NCI-H345 (cell line): ENCODE measurements at regions not wholly inside any gene's neighbourhood (a gene's known extent, or its start where the extent isn't known, plus 50 kb on each side); places are given as distances from the start of the nearest gene placed in this dataset.
A peak's percentile ranks its signal among the peaks of the same experiment; 100 is the strongest.
"Not testable (repeated sequence)": the region's sequence is repeated elsewhere in the genome, so short reads cannot be mapped to it uniquely, and the experiment has no call there.

Source experiments
- DNase-seq: peaks from one replicate; lab custom pipeline; 2025; lab: John Stamatoyannopoulos, UW

DNA sequence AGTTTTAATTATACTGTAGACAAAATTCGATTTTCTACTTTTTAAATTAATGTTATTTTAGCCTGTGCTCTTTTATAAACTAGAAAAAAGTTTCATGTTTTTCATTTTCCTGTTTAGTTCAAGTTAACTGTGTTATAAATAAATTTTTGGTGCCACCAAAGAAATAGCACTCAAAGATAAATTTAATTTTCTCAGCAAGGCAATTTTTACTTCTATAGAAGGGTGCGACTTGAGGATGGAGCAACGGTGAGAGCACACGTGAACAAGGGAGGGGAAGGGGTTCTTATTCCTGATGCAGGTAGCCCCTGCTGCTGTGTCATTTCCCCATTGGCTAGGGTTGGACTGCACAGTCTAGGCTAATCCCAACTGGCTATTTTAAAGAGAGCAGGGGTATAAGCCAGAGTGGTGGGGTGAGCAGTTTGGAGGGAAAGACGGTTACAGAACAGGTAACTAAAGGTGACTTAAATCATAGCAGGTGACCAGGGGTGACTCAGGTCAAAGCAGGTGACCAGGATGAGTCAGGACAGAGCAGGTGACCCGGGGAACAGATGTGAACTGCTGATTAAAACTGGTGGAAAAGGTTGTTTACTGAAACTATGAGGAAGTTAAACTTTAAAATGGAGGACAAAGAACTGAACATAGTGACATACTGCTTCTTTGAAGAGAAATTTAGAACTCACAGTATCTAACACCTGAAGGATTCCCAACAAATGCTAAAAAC lies 104.6 kb upstream of the GPBP1 start:
- no peak for DNase-seq

DNA sequence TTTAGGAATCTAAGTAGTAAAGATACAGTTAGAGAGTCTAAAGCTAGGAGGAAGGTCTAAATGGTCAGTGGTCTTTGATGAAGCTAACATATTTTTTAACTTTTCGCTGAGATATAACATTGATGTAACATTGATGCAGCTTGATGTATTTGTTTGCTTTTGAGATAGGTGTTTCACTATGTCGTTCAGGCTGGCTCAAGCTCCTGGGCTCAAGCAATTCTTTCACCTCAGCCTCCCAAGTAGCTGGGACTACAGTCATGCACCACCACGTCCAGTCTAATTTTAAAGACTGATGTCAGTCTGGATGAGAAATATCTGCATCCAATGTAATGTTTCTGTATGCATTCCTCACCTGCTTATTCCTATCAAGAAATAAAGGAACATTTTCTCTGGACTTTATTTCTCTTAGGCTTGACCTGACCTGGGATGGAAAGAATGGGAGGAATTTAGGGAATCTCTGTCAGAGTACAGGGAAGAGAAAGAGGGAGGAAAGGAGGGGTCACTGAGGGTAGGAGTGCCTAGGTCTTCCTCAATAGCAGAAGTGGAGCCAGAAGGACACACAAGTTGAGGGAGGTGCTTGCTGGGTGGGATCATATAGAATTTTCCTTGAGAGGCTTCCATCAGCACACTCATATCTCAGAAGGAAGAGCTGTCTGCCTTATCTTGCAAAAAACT lies 101.5 kb upstream of the GPBP1 start:
- DNase-seq = no peak

DNA sequence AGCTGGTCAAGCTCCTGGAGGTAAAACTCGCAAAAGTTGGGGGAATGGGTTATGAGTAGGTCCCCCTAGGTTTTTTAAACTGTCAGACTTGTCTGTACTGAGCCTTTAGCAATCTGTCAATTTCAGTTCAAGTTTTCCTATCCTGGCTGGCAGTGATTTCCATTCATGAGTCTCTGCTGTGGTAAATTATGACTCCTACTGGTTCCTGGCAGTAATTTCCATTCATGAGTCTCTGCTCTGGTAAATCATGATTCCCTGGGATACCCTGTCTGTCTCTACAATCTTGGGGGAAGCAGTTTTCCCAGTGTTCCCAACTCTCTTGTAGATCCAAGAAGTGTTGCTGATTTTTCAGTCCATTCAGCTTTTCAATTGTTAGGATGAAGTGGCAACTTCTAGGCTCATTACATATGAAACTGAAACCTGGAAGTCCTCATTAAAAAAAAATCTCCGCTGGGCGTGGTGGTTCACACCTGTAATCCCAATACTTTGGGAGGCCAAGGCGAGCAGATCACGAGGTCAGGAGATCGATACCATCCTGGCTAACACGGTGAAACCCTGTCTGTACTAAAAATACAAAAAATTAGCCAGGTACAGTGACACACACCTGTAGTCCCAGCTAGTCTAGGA lies 91.3 kb upstream of the GPBP1 start:
- DNase-seq = peak; percentile 2

DNA sequence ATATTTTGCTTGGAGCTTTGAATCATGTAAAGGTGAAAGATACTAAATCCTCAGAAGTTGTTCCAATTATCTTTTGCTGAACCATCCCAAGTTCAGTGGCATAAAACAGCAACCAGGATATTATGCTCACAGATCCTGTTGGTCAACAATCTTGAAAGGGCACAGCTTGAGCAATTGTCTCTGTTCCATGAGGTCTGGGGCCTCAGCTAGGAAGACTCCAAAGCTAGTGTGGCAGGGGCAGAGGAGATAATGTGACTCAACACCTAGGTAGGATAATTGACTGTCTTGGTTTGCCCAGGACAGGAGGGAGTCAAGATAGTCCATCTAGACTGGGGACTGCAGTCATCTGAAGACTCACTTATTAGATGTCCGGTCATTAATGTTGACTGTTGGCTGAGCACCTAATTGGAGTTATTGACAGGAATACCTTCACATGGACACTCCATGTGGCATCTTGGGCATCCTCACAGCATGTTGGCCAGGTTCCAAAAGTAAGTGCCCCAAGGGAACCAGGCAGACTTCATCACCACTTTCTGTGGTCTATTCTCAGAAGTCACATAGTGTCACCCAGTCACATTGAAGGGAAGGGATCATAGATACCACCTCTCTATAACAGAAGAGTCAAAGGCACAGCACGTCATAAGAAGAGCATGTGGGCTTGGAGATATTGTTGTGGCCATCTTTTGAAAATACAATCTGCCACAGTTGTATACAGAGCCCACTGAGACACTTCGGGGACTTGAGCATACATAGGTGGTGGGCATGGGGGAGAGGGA lies 88.4 kb upstream of the GPBP1 start:
- DNase-seq = no peak

DNA sequence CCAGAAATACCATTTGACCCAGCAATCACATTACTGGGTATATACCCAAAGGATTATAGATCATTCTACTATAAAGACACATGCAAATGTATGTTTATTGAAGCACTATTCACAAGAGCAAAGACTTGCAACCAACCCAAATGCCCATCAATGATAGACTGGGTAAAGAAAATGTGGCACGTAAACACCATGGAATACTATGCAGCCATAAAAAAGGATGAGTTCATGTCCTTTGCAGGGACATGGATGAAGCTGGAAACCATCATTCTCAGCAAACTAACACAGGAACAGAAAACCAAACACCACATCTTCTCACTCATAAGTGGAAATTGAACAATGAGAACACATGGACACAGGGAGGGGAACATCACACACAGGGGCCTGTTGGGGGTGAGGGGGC lies 85.9 kb upstream of the GPBP1 start:
- DNase-seq = not testable (repeated sequence)

DNA sequence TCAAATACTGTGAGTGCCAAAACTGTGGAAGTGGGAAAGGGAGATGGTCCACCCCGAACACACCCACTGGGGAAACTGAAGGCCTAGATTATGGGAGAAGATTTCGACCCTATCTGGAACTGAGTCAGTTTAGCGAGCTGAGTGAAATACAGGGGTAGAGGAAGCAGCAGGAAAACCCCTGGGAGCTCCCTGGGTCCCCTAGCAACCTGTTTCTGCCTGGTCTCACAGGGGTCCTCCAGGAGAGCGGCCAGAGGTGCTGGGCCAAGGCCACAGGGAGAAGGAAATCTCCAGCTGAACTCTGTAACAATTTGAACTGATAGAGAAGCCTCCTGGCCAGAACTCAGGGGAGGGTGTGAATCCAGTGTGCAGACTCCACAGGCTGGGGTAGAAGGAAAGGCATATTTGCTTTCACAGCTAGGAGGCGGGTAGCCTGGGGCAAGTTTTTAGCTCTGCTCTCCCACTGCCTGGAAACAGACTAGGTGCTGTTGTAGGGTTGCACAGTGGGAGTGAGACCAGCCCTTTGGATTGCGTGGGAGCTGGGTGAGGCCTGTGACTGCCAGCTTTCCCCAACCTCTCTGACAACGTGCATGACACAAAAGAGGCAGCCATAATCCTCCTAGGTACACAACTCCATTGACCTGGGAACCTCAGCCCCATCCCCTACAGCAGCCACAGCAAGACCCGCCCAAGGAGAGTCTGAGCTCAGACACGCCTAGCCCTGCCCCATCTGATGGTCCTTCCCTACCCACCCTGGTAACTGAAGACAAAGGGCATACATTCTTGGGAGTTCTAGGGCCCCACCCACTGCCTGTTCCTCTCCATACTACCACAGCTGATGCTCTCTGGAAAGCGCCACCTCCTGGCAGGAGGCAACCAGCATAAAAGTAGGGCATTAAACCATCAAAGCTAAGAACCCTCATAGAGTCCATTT lies 78.8 kb upstream of the GPBP1 start:
- DNase-seq = no peak

DNA sequence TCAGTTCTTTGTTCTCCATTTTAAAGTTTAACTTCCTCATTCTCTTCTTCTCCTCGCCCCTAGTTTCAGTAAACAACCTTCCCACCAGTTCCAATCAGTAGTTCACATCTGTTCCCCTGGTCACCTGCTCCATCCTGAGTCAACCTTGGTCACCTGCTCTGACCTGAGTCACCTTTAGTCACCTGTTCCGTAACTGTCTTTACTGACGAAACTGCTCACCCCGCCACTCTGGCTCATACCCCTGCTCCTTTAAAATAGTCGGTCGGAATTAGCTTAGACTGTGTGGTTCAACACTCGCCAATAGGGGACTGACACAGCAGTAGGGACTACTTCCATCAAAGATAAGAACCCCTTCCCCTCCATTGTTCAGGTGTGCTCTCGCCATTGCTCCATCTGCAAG lies 76.3 kb upstream of the GPBP1 start:
- no peak for DNase-seq

DNA sequence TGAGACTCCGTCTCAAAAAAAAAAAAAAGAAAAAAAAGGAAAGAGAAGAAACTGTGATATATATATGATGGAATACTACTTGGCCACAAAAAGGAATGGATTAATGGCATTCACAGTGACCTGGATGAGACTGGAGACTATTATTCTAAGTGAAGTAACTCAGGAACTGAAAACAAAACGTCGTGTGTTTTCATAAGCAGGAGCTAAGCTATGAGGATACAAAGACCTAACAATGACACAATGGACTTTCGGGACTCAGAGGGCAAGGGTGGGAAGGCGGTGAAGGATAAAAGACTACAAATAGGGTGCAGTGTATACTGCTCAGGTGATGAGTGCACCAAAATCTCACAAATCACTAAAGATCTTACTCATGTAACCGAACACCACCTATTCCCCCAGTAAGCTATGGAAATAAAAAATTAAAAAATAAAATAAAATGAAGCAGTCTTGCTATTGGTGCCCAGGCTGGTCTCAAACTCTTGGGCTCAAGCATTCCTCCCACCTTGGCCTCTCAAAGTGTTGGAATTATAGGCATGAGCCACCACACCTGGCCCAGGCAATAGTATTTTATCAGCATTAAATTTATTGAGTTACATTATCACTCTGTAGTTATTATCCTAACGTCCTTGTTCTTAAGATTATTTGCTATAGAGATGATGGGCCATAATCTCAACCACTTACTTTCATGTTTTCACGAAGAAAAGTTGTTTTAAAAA lies 71.5 kb upstream of the GPBP1 start:
- no peak for DNase-seq

DNA sequence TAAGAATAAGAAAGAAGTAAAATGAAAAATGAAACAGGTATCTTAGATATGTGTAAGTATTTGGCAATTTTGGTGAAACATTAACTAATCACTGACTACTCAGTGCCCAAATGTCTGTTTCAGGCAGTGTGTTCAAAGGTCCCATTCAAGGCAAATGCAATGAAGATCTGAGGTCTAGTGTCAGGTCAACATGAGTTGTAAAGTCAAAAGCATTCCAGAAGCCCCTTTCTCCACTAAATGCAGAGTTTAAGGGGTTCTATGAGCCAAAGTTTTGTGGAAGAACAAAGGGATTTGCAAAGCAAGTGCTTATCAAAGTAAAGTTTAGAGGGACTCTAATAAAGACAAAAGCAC lies 71.0 kb upstream of the GPBP1 start:
- DNase-seq = no peak

DNA sequence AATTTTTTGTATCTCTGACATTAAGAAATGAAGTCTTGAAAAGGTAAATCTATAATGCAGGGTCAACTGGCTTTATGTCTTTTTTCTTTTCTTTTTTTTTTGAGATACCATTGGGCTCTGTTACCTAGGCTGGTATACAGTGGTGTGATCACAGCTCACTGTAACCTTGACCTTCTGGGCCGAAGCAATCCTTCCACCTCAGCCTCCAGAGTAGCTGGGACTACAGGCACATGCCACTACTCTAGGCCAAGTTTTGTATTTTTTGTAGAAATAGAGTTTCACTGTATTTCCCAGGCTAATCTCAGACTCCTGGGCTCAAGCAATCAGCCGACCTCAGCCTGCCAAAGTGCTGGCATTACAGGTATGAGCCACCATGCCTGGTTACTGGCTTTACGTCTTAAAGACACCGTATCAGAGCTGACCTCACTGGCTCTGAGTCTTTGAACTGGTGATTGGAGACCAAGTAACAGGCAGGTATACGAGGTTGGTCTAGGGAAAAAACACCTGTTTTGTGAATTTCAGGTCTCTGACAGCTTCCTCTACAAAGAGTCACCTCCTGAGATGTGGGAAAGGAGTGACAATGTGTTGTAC lies 70.4 kb upstream of the GPBP1 start:
- no peak for DNase-seq

DNA sequence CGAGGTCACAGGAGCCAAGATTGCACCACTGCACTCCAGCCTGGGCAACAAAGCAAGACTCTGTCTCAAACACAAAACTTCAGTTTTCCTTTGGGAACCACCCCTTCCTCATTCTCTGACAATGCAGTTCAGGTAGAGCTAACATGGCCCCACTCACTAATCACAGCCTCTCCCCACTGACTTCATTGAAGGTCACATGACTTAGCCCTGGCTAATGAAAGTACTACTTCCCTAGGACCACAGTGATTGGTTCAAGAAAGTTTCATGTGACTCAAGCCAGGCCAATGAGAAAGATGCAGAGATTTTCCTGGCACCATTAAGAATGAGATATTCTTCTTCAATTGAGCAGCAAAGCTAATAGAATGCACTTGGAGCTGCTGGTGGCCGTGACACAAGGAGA lies 67.2 kb upstream of the GPBP1 start:
- no peak for DNase-seq

DNA sequence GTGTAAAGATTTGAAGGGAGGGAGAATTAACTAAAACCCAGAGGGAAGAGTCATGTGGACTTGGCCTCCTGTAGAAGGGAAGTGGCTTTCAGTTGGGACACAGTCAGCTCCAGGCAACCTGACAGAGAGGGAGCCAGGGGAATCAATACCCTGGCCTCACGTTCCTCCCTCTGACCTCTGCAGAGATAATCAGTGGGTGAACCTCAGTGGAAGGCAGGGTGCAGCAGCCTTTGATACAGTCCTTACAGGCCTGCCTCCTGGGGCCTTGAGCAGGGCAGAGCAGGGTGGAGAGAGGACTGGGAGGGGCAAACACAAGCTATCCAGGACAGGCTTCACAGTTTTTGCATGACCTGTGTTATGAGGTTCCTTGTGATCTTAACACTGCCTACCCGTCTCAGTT lies 61.9 kb upstream of the GPBP1 start:
- no peak for DNase-seq

DNA sequence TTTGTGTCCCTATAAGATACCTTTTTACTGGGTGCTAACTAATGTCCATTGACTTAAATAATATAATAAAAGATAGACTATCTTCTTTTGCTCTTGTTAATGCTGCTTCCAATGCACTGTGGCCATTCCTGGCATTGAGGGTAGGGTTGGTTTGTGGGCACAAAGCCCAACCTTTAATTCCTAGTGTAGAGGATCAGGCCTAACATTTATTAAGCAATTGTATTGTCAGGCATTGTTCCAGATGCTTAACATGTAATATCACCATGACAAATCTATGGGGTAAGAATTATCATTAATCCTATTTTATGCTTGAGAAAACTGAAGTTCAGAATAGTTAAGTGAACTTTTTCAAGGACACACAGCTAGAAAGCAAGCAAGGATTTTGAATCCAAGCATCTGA lies 60.4 kb upstream of the GPBP1 start:
- DNase-seq = no peak

DNA sequence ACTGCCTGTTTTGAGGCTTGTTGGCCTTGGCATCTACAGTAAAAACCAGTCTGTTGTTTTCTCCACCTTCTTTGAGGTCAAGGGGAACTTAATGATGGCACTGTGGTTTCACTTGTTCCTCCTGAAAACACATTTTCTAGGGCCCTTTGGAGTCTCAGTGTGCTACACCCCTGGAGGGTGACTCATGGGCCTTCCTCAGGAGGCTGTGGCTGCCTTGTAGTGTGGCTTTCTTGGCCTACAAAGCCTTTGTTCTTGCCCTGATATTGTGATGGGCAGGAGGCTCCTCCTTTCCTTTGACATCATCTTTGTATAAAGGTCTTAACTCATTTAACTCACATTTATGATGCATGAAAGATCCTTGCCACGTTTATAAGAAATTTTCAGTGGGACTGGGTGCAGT lies 56.3 kb upstream of the GPBP1 start:
- no peak for DNase-seq

DNA sequence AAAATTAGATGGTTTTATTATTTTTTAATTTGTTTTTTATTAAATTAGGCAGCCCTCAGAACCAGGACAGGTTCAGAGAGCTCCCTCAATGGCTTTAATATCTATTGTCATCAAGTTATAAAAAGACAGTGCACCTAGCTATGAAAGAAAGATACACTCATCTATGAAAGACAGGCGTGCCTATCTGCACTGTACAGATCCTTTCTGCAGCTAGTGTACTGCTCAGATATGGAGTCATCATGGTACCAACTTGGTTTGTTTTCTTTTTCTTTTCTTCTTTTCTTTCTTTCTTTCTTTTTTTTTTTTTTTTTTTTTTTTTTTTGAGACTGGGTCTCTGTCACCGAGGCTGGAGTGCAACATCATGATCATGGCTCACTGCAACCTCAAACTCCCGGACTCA lies 54.8 kb upstream of the GPBP1 start:
- no peak for DNase-seq

DNA sequence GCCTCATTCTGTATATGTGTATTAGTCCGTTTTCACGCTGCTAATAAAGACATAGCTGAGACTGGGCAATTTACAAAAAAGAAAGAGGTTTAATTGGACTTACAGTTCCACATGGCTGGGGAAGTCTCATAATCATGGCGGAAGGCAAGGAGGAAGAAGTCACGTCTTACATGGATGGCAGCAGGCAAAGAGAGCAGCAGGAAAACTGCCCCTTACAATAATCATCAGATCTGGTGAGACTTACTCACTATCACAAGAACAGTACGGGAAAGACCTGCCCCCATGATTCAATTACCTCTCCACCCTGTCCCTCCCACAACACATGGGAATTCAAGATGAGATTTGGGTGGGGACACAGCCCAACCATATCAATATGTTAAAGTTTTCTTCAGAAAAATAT lies 49.8 kb upstream of the GPBP1 start:
- DNase-seq = no peak
